ENCODE measurements at regions not wholly inside any gene's neighbourhood (a gene's known extent, or its start where the extent isn't known, plus 50 kb on each side); places are given as distances from the start of the nearest gene placed in this dataset.

DNA sequence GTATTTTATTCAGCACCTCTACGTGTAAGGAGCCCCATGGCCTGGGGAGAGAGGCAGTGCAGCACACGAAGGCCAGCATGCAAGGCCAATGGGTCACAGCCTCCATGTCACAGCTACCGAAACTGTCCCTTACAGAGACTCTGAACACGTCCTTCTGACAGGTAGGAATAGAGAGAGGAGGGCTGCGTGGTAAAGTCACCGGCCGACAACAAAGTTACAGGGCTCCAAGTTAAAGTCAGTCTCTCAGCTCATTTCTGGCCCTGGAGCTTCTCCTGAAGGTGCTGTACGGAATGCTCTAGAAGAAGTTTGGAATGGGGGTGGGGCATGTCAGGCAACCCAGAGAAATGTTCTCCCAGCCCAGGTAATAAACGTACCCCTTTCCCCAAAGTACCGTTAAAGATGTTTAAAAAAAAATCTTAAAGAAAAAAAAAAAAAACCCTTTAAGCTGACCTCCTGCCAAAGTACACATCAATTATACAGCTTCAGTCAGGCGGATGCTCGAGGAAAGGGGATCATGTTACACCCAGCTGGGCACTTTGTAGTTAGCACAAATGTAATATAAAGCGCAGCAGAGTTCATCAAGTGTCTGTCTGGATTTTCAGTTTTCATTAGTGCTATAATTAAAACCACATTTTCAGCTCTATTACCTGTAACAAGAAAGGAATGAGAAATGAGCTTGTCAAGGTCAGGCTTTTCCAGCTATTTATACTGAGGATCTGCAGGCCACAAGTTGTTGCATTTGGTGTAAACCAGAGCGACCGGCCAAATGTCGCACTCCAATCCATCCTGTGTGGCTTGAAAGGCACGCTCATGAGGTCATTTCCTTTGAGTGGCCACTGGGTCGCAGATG lies 53.3 kb upstream of the CDKN3 start:
- no peak overlapping the region for H3K4me3 ChIP-seq (ENCODE audit: control insufficient read depth, low read depth, low read length)
- no peak for DNase-seq (ENCODE audit: low read depth)
- TF ChIP-seq, protein P1, sequence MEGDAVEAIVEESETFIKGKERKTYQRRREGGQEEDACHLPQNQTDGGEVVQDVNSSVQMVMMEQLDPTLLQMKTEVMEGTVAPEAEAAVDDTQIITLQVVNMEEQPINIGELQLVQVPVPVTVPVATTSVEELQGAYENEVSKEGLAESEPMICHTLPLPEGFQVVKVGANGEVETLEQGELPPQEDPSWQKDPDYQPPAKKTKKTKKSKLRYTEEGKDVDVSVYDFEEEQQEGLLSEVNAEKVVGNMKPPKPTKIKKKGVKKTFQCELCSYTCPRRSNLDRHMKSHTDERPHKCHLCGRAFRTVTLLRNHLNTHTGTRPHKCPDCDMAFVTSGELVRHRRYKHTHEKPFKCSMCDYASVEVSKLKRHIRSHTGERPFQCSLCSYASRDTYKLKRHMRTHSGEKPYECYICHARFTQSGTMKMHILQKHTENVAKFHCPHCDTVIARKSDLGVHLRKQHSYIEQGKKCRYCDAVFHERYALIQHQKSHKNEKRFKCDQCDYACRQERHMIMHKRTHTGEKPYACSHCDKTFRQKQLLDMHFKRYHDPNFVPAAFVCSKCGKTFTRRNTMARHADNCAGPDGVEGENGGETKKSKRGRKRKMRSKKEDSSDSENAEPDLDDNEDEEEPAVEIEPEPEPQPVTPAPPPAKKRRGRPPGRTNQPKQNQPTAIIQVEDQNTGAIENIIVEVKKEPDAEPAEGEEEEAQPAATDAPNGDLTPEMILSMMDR (IDR thresholded peaks at IDR 0.05; ENCODE audit: control insufficient read depth, insufficient read depth, low read depth, low read length, missing control alignments) = no peak

DNA sequence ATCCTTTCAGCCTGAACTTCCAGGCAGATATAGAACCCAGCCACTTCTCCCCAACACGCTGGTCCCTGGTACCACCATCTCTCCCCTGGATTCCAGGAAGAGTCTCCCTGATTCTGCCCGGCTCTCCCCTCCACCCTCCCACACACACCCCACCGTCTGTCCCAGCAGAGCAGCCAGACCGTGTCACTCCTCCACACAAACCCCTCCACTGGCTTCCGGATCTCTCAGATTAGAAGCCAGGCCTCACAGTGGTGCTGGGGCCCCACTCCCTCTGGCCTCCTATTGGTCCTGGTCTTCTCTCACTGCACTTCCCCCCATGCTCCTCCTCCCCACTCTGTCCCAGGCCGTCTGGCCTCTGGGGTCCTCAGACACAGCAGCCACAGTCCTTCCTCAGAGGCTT lies 52.4 kb upstream of the CDKN3 start:
- TF ChIP-seq, protein P1 (IDR thresholded peaks at IDR 0.05; ENCODE audit: control insufficient read depth, insufficient read depth, low read depth, low read length, missing control alignments) = no peak
- DNase-seq (ENCODE audit: low read depth) = no peak
- no peak overlapping the region for H3K4me3 ChIP-seq (ENCODE audit: control insufficient read depth, low read depth, low read length)

DNA sequence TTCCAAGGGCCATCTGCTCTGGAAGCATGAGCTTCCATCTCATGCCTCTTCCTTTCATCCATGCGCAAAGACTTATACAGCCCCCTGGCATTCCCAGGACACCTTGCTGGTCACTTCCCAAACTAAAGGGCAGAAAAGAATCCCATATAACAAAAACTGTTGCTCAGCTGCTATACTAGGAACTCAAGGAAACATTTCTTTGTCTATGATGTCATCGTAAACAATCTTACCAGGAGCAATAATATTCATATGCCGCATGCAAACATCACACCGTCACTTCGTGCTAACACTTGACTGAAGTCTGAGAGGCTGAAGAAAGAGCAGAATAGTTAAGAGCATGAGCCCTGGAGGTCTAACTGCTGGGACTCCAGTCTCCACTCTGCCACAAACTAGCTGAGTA lies 50.5 kb upstream of the CDKN3 start:
- no peak for DNase-seq (ENCODE audit: low read depth)

More for the DNA sequence above, 50.5 kb upstream of the CDKN3 start:
- H3K4me3 ChIP-seq (ENCODE audit: control insufficient read depth, low read depth, low read length) = no peak overlapping the region
- TF ChIP-seq, protein P1 (IDR thresholded peaks at IDR 0.05; ENCODE audit: control insufficient read depth, insufficient read depth, low read depth, low read length, missing control alignments) = no peak

Data from AG09309 (cell line).